Uterus (tissue), 3 donors: ENCODE measurements at regions not wholly inside any gene's neighbourhood (a gene's known extent, or its start where the extent isn't known, plus 50 kb on each side); places are given as distances from the start of the nearest gene placed in this dataset.
A peak's percentile ranks its signal among the peaks of the same experiment; 100 is the strongest.

Experiments used
- DNase-seq, 2 donors: peaks; one replicate each; pipeline ENCODE4 v3.0.0-alpha.2; 2019 to 2020
- H3K27ac ChIP-seq, 2 donors: fragments of 200-600 bp; sonication (generic); 1 replicate in 1 of 2; 2 replicates in 1 of 2; pipeline ENCODE4 v1.5.1; 2016 to 2018
- H3K27me3 ChIP-seq, 2 donors: fragments of 200-600 bp; sonication (generic); one replicate each; pipeline ENCODE4 v1.5.1; 2018 to 2019; ENCODE audit warnings: control low read depth in 1 of 2
- H3K36me3 ChIP-seq, 2 donors: fragments of 200-600 bp; sonication (generic); one replicate each; pipeline ENCODE4 v1.5.1; 2019; ENCODE audit warnings: control low read depth in 1 of 2
- H3K4me1 ChIP-seq, 2 donors: fragments of 200-600 bp; sonication (generic); one replicate each; pipeline ENCODE4 v1.5.1; 2018 to 2019; ENCODE audit warnings: control low read depth in 1 of 2
- H3K4me3 ChIP-seq, 2 donors: fragments of 200-600 bp; sonication (generic); 1 replicate in 1 of 2; 2 replicates in 1 of 2; pipeline ENCODE4 v1.5.1; 2018 to 2019; ENCODE audit warnings: mild to moderate bottlenecking in 1 of 2
- H3K9me3 ChIP-seq, 2 donors: fragments of 200-600 bp; sonication (generic); one replicate each; pipeline ENCODE4 v1.5.1; 2019; ENCODE audit warnings: control low read depth in 1 of 2
- POLR2A ChIP-seq, 2 donors: fragments of 450-650 bp; IDR thresholded peaks; one replicate each; pipeline ENCODE4 v1.6.1; 2016; ENCODE audit warnings: antibody characterized with exemption in 2 of 2, mild to moderate bottlenecking in 1 of 2, moderate library complexity in 1 of 2
- intact Hi-C: fragments of 100-400 bp; cut with DNase I; formaldehyde crosslinking; loops from one replicate; pipeline ENCODE4 v1.15.1; 2023; ENCODE audit warnings: low total_unique reads
- TF ChIP-seq, protein P1 (sequence below), 4 experiments: fragments of 200-600 bp in 2 of 4; fragments of 450-650 bp in 2 of 4; sonication (generic) in 2 of 4; IDR thresholded peaks; one replicate each; pipeline ENCODE4 v1.5.1; 2016 to 2019; ENCODE audit warnings: antibody characterized with exemption in 4 of 4, mild to moderate bottlenecking in 2 of 4, moderate library complexity in 1 of 4
- donor health status: DM: yes; HTN: yes; CAD: no.

DNA sequence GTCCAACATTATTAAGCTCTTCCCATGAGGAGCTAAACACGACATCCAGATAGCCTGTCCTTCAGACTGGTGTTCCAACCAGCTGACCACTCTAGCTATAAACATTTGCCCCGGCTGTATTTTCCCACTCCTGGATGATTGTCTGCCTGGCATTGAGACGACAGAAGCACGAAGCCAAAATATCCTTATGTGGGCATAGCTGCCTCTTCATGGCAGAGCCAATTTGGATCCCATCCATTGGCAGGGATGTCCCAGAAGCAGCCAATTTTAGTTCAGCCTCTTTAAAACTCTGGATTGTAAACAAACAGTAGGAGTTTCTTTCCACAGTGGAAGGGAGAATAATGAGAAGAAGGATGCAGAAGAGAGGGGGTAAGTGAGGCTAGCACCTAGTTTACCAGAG is 507.6 kb downstream of the CETN3 start:
- Histone ChIP-seq H3K9me3 (no peaks in the 10 kb centered on the region), H3K4me3 (no peak overlapping the region), H3K36me3 (no peaks in the 10 kb centered on the region), H3K4me1 (no peaks in the 10 kb centered on the region), H3K27me3 (no peaks in the 10 kb centered on the region), H3K27ac (peak overlapping the region; percentile 46 to 47)
- DNase-seq: peak; percentile 32 to 35
- intact Hi-C loops: no loop called here
- TF ChIP-seq, protein P1, sequence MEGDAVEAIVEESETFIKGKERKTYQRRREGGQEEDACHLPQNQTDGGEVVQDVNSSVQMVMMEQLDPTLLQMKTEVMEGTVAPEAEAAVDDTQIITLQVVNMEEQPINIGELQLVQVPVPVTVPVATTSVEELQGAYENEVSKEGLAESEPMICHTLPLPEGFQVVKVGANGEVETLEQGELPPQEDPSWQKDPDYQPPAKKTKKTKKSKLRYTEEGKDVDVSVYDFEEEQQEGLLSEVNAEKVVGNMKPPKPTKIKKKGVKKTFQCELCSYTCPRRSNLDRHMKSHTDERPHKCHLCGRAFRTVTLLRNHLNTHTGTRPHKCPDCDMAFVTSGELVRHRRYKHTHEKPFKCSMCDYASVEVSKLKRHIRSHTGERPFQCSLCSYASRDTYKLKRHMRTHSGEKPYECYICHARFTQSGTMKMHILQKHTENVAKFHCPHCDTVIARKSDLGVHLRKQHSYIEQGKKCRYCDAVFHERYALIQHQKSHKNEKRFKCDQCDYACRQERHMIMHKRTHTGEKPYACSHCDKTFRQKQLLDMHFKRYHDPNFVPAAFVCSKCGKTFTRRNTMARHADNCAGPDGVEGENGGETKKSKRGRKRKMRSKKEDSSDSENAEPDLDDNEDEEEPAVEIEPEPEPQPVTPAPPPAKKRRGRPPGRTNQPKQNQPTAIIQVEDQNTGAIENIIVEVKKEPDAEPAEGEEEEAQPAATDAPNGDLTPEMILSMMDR (IDR thresholded peaks at IDR 0.05): no peak
- no peak for TF ChIP-seq POLR2A (IDR thresholded peaks at IDR 0.05)

DNA sequence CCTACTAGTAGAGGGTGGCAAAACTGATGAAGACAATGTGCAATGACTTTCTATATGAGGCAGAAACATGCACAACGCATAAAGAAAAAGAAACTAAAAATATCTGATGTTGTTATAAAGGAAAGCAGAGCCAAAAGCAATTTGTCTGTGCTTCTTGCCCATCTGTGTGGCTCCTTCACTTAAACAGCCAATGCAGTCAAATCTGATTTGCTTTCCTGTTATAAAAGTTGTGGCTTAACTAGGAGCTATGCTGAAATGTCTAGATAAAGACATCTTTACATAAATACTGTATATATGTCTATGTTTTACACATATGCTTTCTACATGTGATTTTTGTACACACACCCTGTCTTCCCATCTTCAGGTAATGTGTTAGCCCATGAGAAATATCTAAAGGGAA is 508.2 kb downstream of the CETN3 start:
- Histone ChIP-seq H3K9me3 (no peaks in the 10 kb centered on the region), H3K4me1 (no peaks in the 10 kb centered on the region), H3K36me3 (no peaks in the 10 kb centered on the region), H3K27me3 (no peaks in the 10 kb centered on the region), H3K27ac (peak overlapping the region; percentile 46 to 47), H3K4me3 (no peak overlapping the region)
- intact Hi-C loops: no loop called here
- TF ChIP-seq, protein P1 (IDR thresholded peaks at IDR 0.05): no peak
- no peak for TF ChIP-seq POLR2A (IDR thresholded peaks at IDR 0.05)
- DNase-seq: no peak

DNA sequence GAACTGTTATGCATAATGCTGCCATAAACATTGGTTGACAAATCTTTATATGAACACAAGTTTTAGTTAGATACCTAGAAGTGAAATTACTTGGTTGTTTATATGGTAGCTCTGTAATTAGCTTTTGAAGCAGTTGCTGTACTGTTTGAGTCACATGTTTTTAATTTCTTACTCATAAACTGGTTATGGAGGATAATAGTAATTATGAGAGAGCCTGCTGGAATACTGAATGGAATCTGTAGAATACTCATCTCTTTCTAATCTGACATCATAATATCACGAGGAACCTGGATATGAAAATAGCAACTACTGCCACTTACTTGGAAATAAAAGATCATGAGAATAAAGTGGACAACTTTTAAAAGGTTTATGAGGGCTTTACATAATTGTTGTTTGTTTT is 509.2 kb downstream of the CETN3 start:
- Histone ChIP-seq H3K36me3 (no peaks in the 10 kb centered on the region), H3K9me3 (no peaks in the 10 kb centered on the region), H3K27me3 (no peaks in the 10 kb centered on the region), H3K4me1 (no peaks in the 10 kb centered on the region), H3K27ac (no peak overlapping the region), H3K4me3 (no peak overlapping the region)
- intact Hi-C loops: no loop called here
- no peak for TF ChIP-seq POLR2A (IDR thresholded peaks at IDR 0.05)
- TF ChIP-seq, protein P1 (IDR thresholded peaks at IDR 0.05): no peak
- no peak for DNase-seq

DNA sequence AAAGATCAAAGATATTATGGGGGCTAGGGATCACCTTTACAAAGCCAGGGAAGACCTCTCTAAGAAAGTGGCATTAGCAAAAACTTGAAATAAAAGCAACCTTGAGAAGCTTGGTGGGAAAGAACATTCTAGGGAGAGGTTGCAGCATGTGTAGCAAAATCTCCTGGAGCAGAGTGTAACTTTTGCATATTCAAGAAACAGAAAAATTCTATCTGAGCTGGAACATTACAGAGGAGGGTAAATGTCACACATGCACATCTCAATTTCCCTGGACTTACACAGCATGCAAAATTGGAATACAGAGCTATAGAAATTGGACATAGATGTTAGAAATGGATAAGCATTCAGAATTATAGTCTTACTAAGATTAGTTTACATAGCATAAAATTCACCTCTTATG is 510.0 kb downstream of the CETN3 start:
- Histone ChIP-seq H3K4me3 (no peak overlapping the region), H3K36me3 (no peaks in the 10 kb centered on the region), H3K9me3 (no peaks in the 10 kb centered on the region), H3K27me3 (no peaks in the 10 kb centered on the region), H3K27ac (no peak overlapping the region), H3K4me1 (no peaks in the 10 kb centered on the region)
- intact Hi-C loops: no loop called here
- TF ChIP-seq POLR2A (IDR thresholded peaks at IDR 0.05): no peak
- TF ChIP-seq, protein P1 (IDR thresholded peaks at IDR 0.05): no peak
- DNase-seq: no peak

DNA sequence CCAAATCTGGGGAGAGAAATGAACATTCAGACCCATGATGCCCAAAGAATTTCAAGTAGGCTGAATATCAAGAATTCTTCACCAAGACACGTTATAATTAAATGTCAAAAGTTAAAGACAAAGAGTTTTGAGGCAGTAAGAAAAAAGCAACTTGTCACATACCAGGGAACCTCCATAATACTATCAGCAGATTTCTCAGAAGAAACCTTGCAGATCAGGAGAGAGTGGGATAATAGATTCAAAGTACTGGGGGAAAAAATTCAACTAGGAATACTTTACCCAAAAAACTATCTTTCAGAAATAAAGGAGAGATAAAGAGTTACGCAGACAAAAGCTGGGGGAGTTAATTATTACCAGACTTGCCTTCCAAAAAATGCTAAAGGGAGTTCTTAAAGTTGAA is 516.0 kb downstream of the CETN3 start:
- intact Hi-C loops: no loop called here
- H3K27me3 ChIP-seq: no peaks in the 10 kb centered on the region
- peaks cover 0 to 10% of the 10 kb centered on the region in 2 donors for H3K9me3 ChIP-seq
- H3K4me3 ChIP-seq: no peak overlapping the region
- no peaks in the 10 kb centered on the region for H3K36me3 ChIP-seq
- no peak for DNase-seq
- no peaks in the 10 kb centered on the region for H3K4me1 ChIP-seq
- TF ChIP-seq POLR2A (IDR thresholded peaks at IDR 0.05): no peak
- TF ChIP-seq, protein P1 (IDR thresholded peaks at IDR 0.05): no peak
- no peak overlapping the region for H3K27ac ChIP-seq
